ENCODE measurements at regions not wholly inside any gene's neighbourhood (a gene's known extent, or its start where the extent isn't known, plus 50 kb on each side); places are given as distances from the start of the nearest gene placed in this dataset.

DNA sequence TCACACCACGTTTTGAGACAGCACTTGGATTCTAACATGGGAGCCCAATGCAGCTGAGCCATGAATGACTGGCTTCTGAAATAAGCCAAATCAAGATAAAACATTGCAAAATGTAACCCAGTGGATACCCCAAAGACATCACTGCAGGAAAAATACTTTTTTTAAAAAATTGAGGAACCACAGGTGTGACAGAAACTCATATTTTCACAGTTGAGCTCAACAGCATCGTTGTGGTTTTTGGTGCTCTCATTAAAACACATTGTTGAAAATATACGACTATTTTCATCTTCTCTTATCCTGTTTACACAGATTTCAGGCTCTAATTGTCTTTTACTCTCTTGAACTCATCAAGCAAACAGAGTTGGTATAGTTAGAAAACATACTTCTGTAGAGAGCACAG lies 429.3 kb upstream of the VRK2 start:
- 51 to 52% methylated on average over 3 of the region's 3 CpGs for WGBS, 2 donors
- no peak for DNase-seq
- Histone ChIP-seq H3K4me3 (no peak overlapping the region), H3K27me3 (no peaks in the 10 kb centered on the region), H3K36me3 (replicated peaks in 1 of 2; ENCODE audit: insufficient read depth in 1 of 2, low read depth in 2 of 2) (no peaks in the 10 kb centered on the region), H3K9me3 (no peaks in the 10 kb centered on the region), H3K4me1 (no peaks in the 10 kb centered on the region), H3K27ac (no peak overlapping the region)
- intact Hi-C loops (cut with DNase I) = no loop called here
- no peak for TF ChIP-seq CTCF (IDR thresholded peaks at IDR 0.05)
- no peak for TF ChIP-seq POLR2A (IDR thresholded peaks at IDR 0.05)
- no peak for ATAC-seq

DNA sequence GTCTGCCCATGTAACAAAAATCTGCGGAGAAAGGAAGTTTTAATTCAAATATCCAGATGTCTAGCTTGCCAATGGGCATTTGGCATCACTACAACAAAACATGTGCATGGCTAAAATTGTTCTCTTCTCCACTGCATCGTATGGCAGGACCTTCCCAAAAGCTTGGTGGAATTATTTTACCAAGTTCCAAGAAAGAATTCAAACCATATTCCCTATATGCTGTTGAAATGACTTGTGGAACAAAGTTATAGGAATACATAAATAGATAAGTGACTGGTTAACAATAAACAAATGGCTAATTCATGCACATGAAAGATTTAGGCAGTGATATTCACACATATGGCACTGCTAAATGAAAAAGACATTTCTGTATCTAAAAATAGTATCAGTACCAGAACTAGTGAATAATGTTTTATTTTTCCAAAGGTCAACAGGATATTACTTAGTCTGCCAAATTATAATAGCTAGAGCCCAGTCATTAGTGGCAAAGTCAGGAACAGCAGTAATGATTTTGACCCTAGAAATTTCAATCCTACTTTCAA lies 425.4 kb upstream of the VRK2 start:
- intact Hi-C loops (cut with DNase I) = no loop called here
- H3K27ac ChIP-seq = no peak overlapping the region
- no peaks in the 10 kb centered on the region for H3K27me3 ChIP-seq
- no peaks in the 10 kb centered on the region for H3K9me3 ChIP-seq
- no peaks in the 10 kb centered on the region for H3K4me1 ChIP-seq
- no peak overlapping the region for H3K4me3 ChIP-seq
- 44 to 55% methylated on average over 2 of the region's 2 CpGs for WGBS, 2 donors
- DNase-seq (no peak), ATAC-seq (no peak)
- TF ChIP-seq CTCF (IDR thresholded peaks at IDR 0.05) (no peak), POLR2A (IDR thresholded peaks at IDR 0.05) (no peak)
- no peaks in the 10 kb centered on the region for H3K36me3 ChIP-seq (replicated peaks in 1 of 2; ENCODE audit: insufficient read depth in 1 of 2, low read depth in 2 of 2)

GRCh38 chr2:57622009-57622408 lies 424.6 kb upstream of the VRK2 start:
- H3K4me1 ChIP-seq = no peaks in the 10 kb centered on the region
- no peak for TF ChIP-seq CTCF (IDR thresholded peaks at IDR 0.05)
- TF ChIP-seq POLR2A (IDR thresholded peaks at IDR 0.05) = no peak
- H3K27ac ChIP-seq = no peak overlapping the region
- H3K36me3 ChIP-seq (replicated peaks in 1 of 2; ENCODE audit: insufficient read depth in 1 of 2, low read depth in 2 of 2) = no peaks in the 10 kb centered on the region
- no peak for ATAC-seq
- no peak overlapping the region for H3K4me3 ChIP-seq
- no peaks in the 10 kb centered on the region for H3K9me3 ChIP-seq
- DNase-seq = no peak
- WGBS, 2 donors = 57 to 62% methylated on average over 1 of the region's 1 CpG
- H3K27me3 ChIP-seq = no peaks in the 10 kb centered on the region
- intact Hi-C loops (cut with DNase I) = no loop called here

DNA sequence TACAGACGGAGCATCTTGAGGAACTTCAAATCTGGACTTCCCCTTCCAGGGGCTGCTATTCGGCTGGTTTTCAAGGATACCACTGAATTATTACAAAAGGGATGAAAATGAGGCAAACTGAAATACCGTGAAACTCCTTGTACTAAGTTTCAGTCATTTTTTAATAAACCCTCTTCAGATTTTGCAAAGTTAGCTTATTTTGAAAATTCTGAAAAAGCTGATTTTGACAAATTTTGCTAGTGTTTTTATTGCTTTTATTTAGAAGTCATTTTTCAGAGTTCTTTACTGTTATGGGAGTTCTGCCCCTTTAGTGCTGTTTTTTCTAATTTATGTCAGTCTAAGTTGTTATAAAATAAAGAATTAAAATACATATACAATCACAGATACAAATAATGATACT lies 390.4 kb upstream of the VRK2 start:
- ATAC-seq (no peak), DNase-seq (no peak)
- WGBS, 2 donors = 70 to 74% methylated on average over 3 of the region's 3 CpGs
- Histone ChIP-seq H3K4me3 (no peak overlapping the region), H3K4me1 (no peaks in the 10 kb centered on the region), H3K9me3 (peaks cover 0 to 7% (median 0%) of the 10 kb centered on the region in 3 donors), H3K27me3 (no peaks in the 10 kb centered on the region), H3K36me3 (replicated peaks in 1 of 2; ENCODE audit: insufficient read depth in 1 of 2, low read depth in 2 of 2) (no peaks in the 10 kb centered on the region), H3K27ac (no peak overlapping the region)
- no peak for TF ChIP-seq CTCF (IDR thresholded peaks at IDR 0.05)
- TF ChIP-seq POLR2A (IDR thresholded peaks at IDR 0.05) = no peak
- intact Hi-C loops (cut with DNase I) = no loop called here

- no peak overlapping the region for H3K4me3 ChIP-seq
- no peak overlapping the region for H3K27ac ChIP-seq
- no peaks in the 10 kb centered on the region for H3K4me1 ChIP-seq
- no peaks in the 10 kb centered on the region for H3K9me3 ChIP-seq
- H3K27me3 ChIP-seq = no peaks in the 10 kb centered on the region
- no peak for ATAC-seq
- TF ChIP-seq POLR2A (IDR thresholded peaks at IDR 0.05) = no peak
- TF ChIP-seq CTCF (IDR thresholded peaks at IDR 0.05) = no peak
- DNase-seq = no peak
- 77 to 86% methylated on average over 1 of the region's 1 CpG for WGBS, 2 donors
- H3K36me3 ChIP-seq (replicated peaks in 1 of 2; ENCODE audit: insufficient read depth in 1 of 2, low read depth in 2 of 2) = no peaks in the 10 kb centered on the region
- intact Hi-C loops (cut with DNase I) = no loop called here
These were observed 377.0 kb upstream of the VRK2 start for GRCh38 chr2:57669570-57669969.
